ENCODE measurements at regions not wholly inside any gene's neighbourhood (a gene's known extent, or its start where the extent isn't known, plus 50 kb on each side); places are given as distances from the start of the nearest gene placed in this dataset.
"Not testable (repeated sequence)": the region's sequence is repeated elsewhere in the genome, so short reads cannot be mapped to it uniquely, and the experiment has no call there.

DNA sequence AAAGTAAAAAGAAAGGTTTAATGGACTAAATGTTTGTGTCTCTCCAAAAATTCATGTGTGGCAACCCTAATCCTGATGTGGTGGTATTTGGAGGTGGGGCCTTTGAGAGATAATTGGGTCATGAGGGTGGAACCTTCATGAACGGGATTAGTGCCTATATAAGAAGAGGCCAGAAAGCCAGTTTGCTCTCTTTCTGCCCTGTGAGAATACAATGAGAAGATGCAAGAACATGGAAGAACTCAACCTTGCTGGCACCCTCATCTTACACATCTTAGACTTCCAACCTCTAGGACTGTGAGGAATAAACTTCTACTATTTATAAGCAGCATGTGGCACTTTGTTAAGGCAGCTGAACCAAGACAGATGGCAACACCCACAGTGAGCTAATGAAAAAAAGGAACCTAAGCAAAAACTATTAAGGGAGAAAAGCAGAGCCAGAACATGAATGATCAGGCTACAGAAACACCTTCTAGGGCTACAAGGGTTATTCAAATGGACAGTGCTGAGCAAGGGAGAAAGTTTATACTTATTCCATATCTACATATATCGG is 159.5 kb downstream of the PLK2 start:
- no peak for DNase-seq (ENCODE audit: low spot score)

- no peak for DNase-seq (ENCODE audit: low spot score)
These were observed 160.6 kb downstream of the PLK2 start for GRCh38 chr5:58299256-58299655.

GRCh38 chr5:58294598-58295305 is 165.1 kb downstream of the PLK2 start:
- DNase-seq (ENCODE audit: low spot score), result no peak

- not testable (repeated sequence) for DNase-seq (ENCODE audit: low spot score)
These were observed 171.6 kb downstream of the PLK2 start for GRCh38 chr5:58288275-58288674.

DNA sequence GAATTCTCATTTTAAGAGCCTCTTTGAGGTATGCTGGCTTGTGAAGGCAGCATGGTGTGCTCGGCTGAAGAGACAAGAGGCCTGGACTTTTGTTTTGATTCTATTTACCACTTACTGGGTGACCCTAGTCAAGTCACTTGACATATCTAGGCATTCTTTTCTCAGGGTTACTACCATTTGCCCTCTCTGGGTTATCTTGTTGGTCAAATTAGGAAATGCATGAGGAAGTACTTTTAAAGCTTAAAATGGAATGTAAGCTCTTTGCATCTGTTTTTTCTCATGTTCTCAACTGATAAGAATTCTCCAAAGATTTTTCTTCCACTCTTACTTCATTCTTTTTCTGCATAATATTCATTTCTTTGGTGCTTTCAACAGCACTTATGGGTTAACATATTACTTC is 173.1 kb downstream of the PLK2 start:
- DNase-seq (ENCODE audit: low spot score), result no peak

DNA sequence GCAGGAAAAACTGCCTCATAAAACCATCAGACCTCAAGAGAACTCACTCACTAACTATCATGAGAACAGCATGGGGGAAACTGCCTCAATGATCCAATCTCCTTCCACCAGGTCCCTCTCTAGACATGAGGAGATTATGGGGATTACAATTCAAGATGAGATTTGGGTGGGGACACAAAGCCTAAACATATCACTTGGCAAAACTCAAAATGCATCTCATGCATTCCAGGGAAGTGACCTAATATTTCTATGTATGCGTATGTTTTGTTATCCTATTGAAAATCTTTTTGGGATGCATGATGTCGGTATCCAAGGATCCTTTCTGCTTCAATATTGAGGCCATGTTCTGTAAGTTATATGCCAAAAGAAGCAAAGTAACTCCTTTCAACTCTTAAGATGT is 174.0 kb downstream of the PLK2 start:
- DNase-seq (ENCODE audit: low spot score), result no peak

- no peak for DNase-seq (ENCODE audit: low spot score)
These were observed 175.0 kb downstream of the PLK2 start for GRCh38 chr5:58284886-58285285.

DNA sequence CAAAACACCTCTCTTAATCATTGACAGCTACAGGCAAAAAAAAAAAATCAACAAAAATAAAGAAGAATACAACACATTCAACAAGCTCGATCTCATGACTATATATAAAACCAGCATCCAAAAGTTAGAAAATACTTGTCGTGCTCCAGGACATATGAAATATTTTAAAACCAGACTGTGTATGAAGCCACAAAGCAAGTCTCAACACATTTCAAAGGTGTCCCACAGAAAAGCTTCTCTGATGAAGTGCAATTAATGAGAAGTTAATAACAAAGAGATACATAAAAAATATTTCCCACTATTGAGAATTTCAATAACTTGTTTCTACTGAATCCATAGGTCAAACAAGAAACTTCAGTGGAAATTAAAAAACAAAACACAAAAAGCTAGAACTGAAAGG is 178.7 kb downstream of the PLK2 start:
- no peak for DNase-seq (ENCODE audit: low spot score)

DNA sequence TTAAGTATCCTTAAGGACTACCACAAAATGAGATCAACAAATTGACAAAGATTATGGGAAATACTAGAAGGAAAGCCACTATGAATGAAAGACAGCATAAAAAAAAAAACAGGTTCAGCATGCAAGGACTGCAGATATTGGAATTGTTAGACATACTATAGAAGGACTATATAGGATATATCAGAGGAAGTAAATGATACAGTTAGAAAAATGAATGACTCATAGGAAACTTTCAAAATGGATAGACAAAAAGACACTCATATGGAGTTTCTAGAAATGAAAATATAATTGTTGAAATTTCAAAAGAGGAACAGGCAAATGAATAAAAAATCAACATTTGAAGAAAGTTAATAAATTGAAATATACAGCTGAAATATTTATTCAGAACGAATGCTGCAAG is 180.6 kb downstream of the PLK2 start:
- DNase-seq (ENCODE audit: low spot score), result no peak

- no peak for DNase-seq (ENCODE audit: low spot score)
These were observed 183.5 kb downstream of the PLK2 start for GRCh38 chr5:58276431-58276830.

GRCh38 chr5:58275516-58275915 is 184.4 kb downstream of the PLK2 start:
- no peak for DNase-seq (ENCODE audit: low spot score)

GRCh38 chr5:58274191-58274590 is 185.7 kb downstream of the PLK2 start:
- DNase-seq (ENCODE audit: low spot score), result no peak

GRCh38 chr5:58273711-58274110 is 186.2 kb downstream of the PLK2 start:
- DNase-seq (ENCODE audit: low spot score), result no peak

GRCh38 chr5:58268268-58268667 is 191.6 kb downstream of the PLK2 start:
- no peak for DNase-seq (ENCODE audit: low spot score)

- DNase-seq (ENCODE audit: low spot score), result no peak
These were observed 193.5 kb downstream of the PLK2 start for GRCh38 chr5:58266402-58266801.

- DNase-seq (ENCODE audit: low spot score), result no peak
These were observed 194.5 kb downstream of the PLK2 start for GRCh38 chr5:58265246-58265930.

DNA sequence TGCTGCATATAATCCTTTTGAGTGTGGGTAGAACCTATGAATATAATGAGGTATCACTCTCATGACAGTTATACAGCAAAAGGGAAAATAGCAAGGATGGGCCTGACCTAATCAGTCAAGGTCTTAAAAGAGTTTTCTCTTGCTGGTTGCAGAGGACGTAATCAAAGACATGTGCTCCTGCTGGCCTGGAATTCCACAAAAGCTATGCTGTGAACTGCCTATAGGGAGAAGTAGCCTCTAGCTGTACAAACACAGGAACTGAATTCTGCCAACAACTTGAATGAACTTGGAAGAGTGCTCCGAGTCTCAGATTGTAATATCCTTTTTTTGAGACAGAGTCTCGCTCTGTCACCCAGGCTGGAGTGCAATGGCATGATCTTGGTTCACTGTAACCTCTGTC is 195.6 kb downstream of the PLK2 start:
- DNase-seq (ENCODE audit: low spot score), result no peak

GRCh38 chr5:58263296-58263695 is 196.6 kb downstream of the PLK2 start:
- DNase-seq (ENCODE audit: low spot score), result no peak

- DNase-seq (ENCODE audit: low spot score), result no peak
These were observed 197.7 kb downstream of the PLK2 start for GRCh38 chr5:58262226-58262625.

DNA sequence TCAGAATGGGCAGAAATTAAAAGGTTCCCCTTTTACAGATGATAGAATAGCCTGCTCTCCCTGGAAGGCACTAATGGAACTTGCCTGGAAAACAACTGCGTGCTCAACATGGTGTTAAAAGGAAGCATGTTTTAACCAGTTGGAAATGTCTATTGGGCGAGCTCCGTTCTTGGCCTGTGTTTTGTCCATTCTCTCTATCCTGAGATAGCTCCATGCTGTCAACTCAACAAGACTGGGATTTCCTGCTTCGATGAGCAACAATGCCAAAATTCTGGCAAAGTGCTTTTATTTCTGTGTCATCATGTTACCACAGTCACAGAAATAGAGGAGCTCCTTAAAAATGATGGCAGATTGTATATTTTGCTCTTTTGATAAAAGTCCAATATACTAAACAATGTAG is 198.3 kb downstream of the PLK2 start:
- no peak for DNase-seq (ENCODE audit: low spot score)

GRCh38 chr5:58260243-58260642 is 199.6 kb downstream of the PLK2 start:
- DNase-seq (ENCODE audit: low spot score), result no peak

DNA sequence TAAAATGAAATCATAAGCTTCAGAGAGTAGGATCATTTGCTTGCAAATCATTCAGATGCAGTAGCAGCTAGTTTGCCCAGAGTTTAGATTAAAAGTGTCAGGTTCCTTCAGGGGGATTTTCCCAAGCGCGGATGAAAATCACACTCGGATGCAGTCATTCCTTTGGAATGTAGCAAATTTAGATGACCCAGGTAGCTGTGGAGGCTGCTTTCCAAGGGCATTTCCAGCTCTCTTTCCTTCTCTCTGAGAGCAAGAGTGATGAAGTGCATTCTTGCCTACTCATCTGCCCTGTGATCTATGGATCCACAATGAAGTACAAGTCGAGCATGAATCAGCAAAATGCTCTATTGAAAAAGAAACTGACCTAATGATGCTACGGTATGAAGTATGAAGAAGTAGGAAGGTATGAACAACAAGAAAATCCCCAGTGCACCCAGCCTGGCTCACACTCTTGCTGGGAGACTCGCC is 200.2 kb downstream of the PLK2 start:
- DNase-seq (ENCODE audit: low spot score), result peak; percentile 62

DNA sequence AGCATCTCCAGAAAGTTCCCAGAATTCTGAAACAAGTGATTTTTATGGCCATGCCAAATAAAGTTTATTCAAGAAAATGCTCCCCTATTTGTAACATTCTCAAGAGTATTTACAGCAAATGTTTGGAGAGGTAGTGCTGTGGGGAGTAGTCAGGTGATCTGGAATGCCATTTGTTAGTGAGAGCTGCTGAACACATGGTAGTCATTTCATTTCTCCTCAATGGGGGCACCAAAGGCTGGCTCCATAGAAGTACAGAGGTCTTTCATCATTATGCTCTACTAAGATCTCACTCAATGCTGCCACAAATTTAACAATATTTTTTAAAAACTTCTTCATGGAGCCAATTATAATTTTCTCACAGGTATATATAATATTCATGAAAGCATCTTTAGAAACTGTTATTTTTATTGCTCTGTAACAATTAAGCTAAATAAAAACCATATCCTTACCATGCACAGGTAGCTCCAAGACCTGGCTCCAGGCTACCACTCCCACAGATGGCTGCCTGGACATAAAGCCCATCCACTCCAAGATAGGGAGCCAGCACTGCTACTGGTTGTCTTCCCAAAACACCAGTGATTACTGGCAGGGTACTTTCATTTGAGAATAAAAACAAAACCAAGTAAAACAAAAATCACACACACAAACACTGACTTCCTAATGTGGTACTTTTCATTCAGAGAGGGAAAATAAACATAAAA is 200.8 kb downstream of the PLK2 start:
- no peak for DNase-seq (ENCODE audit: low spot score)
